Spleen (tissue), 7 donors: ENCODE measurements at regions not wholly inside any gene's neighbourhood (a gene's known extent, or its start where the extent isn't known, plus 50 kb on each side); places are given as distances from the start of the nearest gene placed in this dataset.

Experiments
- POLR2AphosphoS5 ChIP-seq, 3 donors: sonication (generic); formaldehyde crosslinking; IDR thresholded peaks; one replicate each; pipeline ENCODE4 v1.5.1; 2017; ENCODE audit warnings: antibody characterized with exemption in 3 of 3
- TF ChIP-seq, protein P1 (sequence below), 11 experiments: fragments of 200-600 bp in 7 of 11; fragments of 450-650 bp in 4 of 11; sonication (generic) in 4 of 11; IDR thresholded peaks in 8 of 11; conservative IDR thresholded peaks in 3 of 11; 1 replicate in 7 of 11; 2 replicates in 4 of 11; pipeline versions ENCODE4 v1.4.0 to v1.8.0; 2016 to 2021; ENCODE audit warnings: antibody characterized with exemption in 11 of 11, inconsistent platforms in 4 of 11, mild to moderate bottlenecking in 1 of 11
- donor health status: DM: no; HTN: no; CAD: no; lungs with moderate emphysema.
- donor health status: DM: no; HTN: no; CAD: no.
- donor health status: DM: no; HTN: no; CAD: no.

DNA sequence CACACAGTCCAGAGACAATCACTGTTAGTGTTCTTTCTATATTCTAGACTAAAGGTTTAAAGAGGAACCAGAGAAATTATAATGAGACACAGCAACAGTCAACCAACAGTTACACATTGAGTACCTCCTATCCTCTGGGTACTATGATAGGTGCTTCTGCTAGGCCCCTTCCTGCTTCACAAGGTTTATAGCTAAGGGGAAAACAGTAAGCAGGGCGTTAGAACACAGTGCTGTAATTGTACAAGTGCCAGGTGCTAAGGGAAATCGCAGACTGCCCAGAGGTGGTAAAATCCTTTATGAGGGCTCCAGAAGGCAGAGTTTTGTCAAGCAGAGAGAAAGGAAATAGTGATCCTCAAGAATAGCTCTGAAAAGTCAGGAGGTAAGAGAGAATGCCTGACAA lies 297.2 kb upstream of the FAT3 start:
- TF ChIP-seq, protein P1, sequence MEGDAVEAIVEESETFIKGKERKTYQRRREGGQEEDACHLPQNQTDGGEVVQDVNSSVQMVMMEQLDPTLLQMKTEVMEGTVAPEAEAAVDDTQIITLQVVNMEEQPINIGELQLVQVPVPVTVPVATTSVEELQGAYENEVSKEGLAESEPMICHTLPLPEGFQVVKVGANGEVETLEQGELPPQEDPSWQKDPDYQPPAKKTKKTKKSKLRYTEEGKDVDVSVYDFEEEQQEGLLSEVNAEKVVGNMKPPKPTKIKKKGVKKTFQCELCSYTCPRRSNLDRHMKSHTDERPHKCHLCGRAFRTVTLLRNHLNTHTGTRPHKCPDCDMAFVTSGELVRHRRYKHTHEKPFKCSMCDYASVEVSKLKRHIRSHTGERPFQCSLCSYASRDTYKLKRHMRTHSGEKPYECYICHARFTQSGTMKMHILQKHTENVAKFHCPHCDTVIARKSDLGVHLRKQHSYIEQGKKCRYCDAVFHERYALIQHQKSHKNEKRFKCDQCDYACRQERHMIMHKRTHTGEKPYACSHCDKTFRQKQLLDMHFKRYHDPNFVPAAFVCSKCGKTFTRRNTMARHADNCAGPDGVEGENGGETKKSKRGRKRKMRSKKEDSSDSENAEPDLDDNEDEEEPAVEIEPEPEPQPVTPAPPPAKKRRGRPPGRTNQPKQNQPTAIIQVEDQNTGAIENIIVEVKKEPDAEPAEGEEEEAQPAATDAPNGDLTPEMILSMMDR (IDR thresholded peaks at IDR 0.05 in 8 of 11, conservative IDR thresholded peaks at IDR 0.05 in 3 of 11): no peak
- TF ChIP-seq POLR2AphosphoS5 (IDR thresholded peaks at IDR 0.05): no peak
